GM18870 (cell line): ENCODE measurements at regions not wholly inside any gene's neighbourhood (a gene's known extent, or its start where the extent isn't known, plus 50 kb on each side); places are given as distances from the start of the nearest gene placed in this dataset.
"Not testable (repeated sequence)": the region's sequence is repeated elsewhere in the genome, so short reads cannot be mapped to it uniquely, and the experiment has no call there.

Experiments used
- ATAC-seq: cut with Tn5 transposase; IDR thresholded peaks from one replicate; pipeline ENCODE4 v1.9.1; 2021; ENCODE audit warnings: moderate library complexity; ENCODE audit not compliant: unreplicated experiment

GRCh38 chr1:146376708-146377496 is 148.1 kb upstream of the NOTCH2NLA start:
- peak; percentile 95 for ATAC-seq

DNA sequence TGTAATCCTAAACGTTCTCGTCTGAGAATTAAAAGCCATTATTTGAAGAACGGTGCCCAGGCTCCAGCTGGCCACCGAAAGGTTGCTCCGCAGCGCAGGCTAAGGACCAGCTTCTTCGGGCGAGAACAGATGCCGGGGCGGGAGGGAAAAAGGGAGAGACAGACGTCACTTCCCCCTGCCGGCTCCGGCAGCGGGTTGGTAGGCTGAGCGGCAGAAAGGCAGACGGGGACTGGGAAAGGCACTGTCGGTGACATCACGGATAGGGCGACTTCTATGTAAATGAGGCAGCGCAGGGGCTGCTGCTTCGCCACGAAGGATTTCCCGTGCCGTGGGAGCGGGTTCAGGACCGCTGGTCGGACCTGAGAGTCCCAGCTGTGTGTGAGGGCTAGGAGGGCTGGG is 147.5 kb upstream of the NOTCH2NLA start:
- ATAC-seq: not testable (repeated sequence)

- not testable (repeated sequence) for ATAC-seq
Observed at GRCh38 chr1:146375108-146375507, 146.3 kb upstream of the NOTCH2NLA start.

DNA sequence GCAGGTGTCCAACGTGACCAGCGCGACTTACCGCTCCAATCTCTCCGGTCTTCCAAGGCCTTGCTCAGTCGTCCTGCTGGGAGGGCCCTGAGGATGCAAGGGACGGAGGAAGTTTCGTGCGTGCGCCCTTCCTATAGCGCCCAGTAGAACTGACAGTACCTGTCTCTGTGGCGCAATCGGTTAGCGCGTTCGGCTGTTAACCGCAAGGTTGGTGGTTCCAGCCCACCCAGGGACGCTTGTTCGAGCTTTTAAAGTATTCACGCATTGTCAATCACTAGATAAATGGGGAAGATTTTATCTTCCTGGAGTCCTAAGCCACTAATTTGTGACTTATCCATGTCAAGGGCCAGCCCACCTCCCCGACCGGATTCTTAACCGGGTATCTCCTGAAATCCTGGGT is 141.1 kb upstream of the NOTCH2NLA start:
- not testable (repeated sequence) for ATAC-seq

GRCh38 chr1:146355373-146355772 is 126.6 kb upstream of the NOTCH2NLA start:
- ATAC-seq: not testable (repeated sequence)

DNA sequence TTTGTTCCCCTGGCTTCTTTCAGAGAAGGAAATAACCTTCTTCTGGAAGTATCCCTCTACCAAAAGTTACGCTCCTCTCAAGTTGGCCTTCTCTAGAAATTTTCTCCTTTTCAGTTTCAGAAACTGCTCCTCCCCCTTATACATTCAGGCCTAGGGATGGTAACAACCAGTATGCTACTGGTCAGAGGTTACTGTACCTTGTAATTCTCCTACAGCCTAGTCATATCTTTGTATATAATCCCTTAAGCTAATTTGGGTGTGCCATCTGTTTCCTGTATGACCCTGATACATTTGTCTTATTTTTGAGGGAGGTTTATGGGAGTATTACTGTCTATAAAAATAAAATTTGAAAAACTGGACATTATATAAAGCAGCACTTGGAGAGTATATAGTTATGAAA is 98.0 kb upstream of the NOTCH2NLA start:
- not testable (repeated sequence) for ATAC-seq

GRCh38 chr1:146324463-146324862 is 95.6 kb upstream of the NOTCH2NLA start:
- ATAC-seq: not testable (repeated sequence)

GRCh38 chr1:146323302-146323701 is 94.5 kb upstream of the NOTCH2NLA start:
- not testable (repeated sequence) for ATAC-seq

- not testable (repeated sequence) for ATAC-seq
Observed at GRCh38 chr1:146322893-146323292, 94.1 kb upstream of the NOTCH2NLA start.

DNA sequence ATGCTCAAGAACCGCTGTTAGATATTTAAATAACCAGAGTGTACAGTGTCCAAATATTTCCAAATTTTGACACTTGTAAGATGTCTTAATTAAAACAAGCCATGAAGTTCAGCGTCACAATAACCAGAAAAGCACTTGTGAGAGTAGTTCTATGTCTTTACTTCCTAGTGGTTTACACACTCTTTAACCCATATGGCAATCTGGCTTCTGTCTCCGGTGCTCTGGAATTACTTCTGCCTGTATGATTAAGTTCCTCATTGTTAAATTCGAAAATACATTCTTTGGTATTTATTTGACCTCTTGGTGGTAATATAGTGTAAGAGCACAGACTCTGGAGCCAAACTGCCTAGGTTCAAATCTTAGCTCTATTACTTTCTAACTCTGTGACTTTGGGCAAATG is 89.9 kb upstream of the NOTCH2NLA start:
- ATAC-seq: not testable (repeated sequence)

GRCh38 chr1:146317785-146318184 is 89.0 kb upstream of the NOTCH2NLA start:
- not testable (repeated sequence) for ATAC-seq

- not testable (repeated sequence) for ATAC-seq
Observed at GRCh38 chr1:146314449-146315246, 85.8 kb upstream of the NOTCH2NLA start.

GRCh38 chr1:146310579-146310978 is 81.8 kb upstream of the NOTCH2NLA start:
- not testable (repeated sequence) for ATAC-seq

- not testable (repeated sequence) for ATAC-seq
Observed at GRCh38 chr1:146309427-146309826, 80.6 kb upstream of the NOTCH2NLA start.

- ATAC-seq: not testable (repeated sequence)
Observed at GRCh38 chr1:146308892-146309291, 80.1 kb upstream of the NOTCH2NLA start.

DNA sequence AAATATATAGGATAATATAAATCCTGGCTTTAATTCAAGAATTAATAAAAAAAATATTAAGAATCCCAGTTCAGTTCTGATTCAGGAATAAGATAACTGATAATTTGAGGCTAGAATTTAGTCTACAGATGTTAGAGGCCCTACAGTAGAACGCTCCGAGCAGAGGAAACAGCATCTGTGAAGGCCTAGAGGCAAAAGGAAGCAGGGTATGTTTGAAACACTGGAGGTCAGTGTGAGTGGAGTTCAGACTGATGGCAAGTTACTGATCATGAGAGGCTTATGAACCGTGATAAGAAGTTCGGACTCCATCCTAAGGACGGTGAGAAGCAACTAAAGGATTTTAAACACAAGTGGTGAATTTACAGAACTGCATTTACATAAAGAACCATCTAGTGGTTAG is 79.3 kb upstream of the NOTCH2NLA start:
- not testable (repeated sequence) for ATAC-seq

DNA sequence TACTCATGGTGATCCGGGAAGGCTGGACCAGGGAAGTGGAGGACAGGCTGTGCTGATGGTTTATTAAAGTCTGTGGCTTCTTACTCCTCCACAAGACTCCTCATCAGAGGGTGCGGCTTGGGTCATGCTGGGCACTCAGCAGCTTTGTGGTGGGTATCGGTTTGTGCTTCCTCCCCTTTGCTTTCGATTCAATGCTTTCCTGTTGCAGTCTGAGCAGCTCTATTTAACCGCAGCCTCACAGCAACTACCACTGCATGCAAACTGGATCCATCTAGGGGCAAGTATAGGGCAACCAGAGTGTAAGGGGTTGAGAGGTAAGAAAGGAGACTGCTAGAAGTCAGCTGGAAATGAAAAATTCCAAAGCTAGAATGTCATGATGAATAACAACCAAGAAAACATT is 78.8 kb upstream of the NOTCH2NLA start:
- peak; percentile 94 for ATAC-seq

- ATAC-seq: not testable (repeated sequence)
Observed at GRCh38 chr1:146306651-146307050, 77.8 kb upstream of the NOTCH2NLA start.

DNA sequence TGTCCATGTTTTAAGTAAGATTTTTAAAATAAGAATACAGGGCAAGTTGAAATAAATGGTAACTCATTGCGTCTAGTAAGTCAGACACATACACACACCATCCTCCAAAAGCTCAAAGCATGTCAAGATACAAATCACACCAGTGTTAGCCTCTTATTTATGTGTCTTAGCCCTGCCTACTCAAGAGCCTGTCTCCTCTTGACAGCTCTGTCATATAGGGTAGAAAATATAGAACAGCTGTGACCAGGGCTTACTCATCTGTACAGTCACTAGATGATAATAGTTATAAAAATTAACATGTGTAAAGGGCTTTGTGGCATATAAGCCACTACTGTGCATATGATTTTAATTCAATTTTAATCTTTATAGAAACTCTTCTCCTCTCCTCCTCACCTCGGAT is 76.6 kb upstream of the NOTCH2NLA start:
- not testable (repeated sequence) for ATAC-seq

- ATAC-seq: peak; percentile 67
Observed at GRCh38 chr1:146298575-146298897, 69.7 kb upstream of the NOTCH2NLA start.

DNA sequence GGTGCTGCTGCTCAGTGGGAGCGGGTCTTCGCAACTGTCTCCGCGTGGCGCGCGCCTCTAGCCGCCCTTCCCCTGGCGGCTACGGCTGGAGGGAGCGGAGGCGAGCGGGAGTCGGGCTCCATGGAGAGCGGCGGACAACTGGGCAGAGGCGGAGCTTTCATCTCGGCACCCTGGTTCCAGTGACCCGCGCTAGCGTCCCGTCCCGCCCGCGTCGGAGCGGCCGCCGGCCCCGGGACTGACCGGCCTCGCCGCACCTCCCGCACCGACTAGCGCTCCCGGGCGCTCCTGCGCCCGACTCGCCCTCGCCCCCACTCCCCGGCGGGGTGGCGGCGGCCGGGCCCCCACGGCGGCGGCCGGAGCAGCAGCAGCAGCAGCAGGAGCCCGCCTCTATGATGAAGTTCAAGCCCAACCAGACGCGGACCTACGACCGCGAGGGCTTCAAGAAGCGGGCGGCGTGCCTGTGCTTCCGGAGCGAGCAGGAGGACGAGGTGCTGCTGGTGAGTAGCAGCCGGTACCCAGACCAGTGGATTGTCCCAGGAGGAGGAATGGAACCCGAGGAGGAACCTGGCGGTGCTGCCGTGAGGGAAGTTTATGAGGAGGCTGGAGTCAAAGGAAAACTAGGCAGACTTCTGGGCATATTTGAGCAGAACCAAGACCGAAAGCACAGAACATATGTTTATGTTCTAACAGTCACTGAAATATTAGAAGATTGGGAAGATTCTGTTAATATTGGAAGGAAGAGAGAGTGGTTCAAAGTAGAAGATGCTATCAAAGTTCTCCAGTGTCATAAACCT is 69.2 kb upstream of the NOTCH2NLA start:
- peak; percentile 33 for ATAC-seq
